ENCODE measurements at regions not wholly inside any gene's neighbourhood (a gene's known extent, or its start where the extent isn't known, plus 50 kb on each side); places are given as distances from the start of the nearest gene placed in this dataset.

DNA sequence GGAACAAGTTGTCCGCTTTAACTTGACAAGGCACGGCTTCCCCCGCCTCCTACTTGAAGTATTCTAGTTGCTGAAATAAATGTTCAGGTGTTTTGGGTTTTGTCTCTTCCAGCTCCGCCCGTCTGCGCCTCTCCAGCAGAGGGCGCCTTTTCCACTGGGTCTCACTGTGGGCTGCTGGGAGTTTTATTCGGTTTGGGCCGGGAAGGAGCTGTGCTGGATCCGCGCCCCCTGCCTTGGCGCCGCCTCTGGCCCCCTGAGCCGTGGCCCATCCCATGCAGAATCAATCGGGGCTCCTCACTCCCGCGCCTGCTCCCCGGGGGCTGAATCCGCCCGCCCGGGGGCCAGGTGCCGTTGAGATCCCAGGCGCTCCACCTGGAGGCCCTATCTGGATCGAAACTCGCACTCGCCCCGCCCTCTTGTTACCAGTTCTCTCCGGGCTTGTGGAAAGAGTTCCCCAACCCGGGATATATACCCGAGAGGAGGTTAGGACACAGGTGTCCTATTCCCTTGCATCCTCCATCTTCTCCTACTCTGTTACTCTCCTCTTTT is 51.0 kb upstream of the TCF21 start (continued):
- TF ChIP-seq ZBTB26 (tag by site-specific recombination; optimal IDR thresholded peaks at IDR 0.05) (peak; percentile 44), ZNF658 (tag by site-specific recombination; IDR thresholded peaks at IDR 0.05) (no peak), ZXDB (tag by site-specific recombination; IDR thresholded peaks at IDR 0.05) (peak; percentile 57), ZBTB21 (tag by site-specific recombination; IDR thresholded peaks at IDR 0.05) (no peak), MYNN (tag by site-specific recombination; IDR thresholded peaks at IDR 0.05; ENCODE audit: borderline replicate concordance) (no peak), ZNF785 (tag by site-specific recombination; IDR thresholded peaks at IDR 0.05) (no peak), PRDM4 (tag by site-specific recombination; IDR thresholded peaks at IDR 0.05) (no peak), ZNF169 (tag by site-specific recombination; IDR thresholded peaks at IDR 0.05) (no peak), KLF16 (tag by site-specific recombination; IDR thresholded peaks at IDR 0.05) (0 out of 2 replicates have a peak, but pooled peaks have one; percentile 29), ZNF140 (tag by site-specific recombination; IDR thresholded peaks at IDR 0.05) (no peak), ZNF114 (tag by site-specific recombination; IDR thresholded peaks at IDR 0.05) (no peak), ZBTB44 (tag by site-specific recombination; IDR thresholded peaks at IDR 0.05) (no peak), KLF17 (tag by site-specific recombination; IDR thresholded peaks at IDR 0.05) (no peak), ZNF626 (tag by site-specific recombination; IDR thresholded peaks at IDR 0.05) (no peak), HOXC10 (CRISPR knock-in tag; IDR thresholded peaks at IDR 0.05) (no peak), ZNF707 (tag by site-specific recombination; IDR thresholded peaks at IDR 0.05) (no peak), ZNF768 (tag by site-specific recombination; IDR thresholded peaks at IDR 0.05) (no peak), ZFHX2 (tag by site-specific recombination; conservative IDR thresholded peaks at IDR 0.05) (0 out of 2 replicates have a peak, but pooled peaks have one; percentile 9), SP3 (tag by site-specific recombination; IDR thresholded peaks at IDR 0.05) (peak; percentile 53), ZNF560 (tag by site-specific recombination; IDR thresholded peaks at IDR 0.05; ENCODE audit: borderline replicate concordance) (no peak), ZFP69B (tag by site-specific recombination; IDR thresholded peaks at IDR 0.05) (no peak), WT1 (tag by site-specific recombination; IDR thresholded peaks at IDR 0.05) (no peak), OVOL3 (tag by site-specific recombination; IDR thresholded peaks at IDR 0.05) (no peak), SCRT2 (tag by site-specific recombination; IDR thresholded peaks at IDR 0.05) (no peak), KLF10 (tag by site-specific recombination; IDR thresholded peaks at IDR 0.05) (no peak; the same call in 1 of the 2 replicates), ZFP37 (tag by site-specific recombination; IDR thresholded peaks at IDR 0.05) (0 out of 2 replicates have a peak, but pooled peaks have one; percentile 73), ZNF37A (tag by site-specific recombination; IDR thresholded peaks at IDR 0.05) (no peak), ZNF623 (tag by site-specific recombination; IDR thresholded peaks at IDR 0.05) (no peak), ZNF335 (tag by site-specific recombination; conservative IDR thresholded peaks at IDR 0.05) (peak; percentile 89)
- TF ChIP-seq, protein P1, sequence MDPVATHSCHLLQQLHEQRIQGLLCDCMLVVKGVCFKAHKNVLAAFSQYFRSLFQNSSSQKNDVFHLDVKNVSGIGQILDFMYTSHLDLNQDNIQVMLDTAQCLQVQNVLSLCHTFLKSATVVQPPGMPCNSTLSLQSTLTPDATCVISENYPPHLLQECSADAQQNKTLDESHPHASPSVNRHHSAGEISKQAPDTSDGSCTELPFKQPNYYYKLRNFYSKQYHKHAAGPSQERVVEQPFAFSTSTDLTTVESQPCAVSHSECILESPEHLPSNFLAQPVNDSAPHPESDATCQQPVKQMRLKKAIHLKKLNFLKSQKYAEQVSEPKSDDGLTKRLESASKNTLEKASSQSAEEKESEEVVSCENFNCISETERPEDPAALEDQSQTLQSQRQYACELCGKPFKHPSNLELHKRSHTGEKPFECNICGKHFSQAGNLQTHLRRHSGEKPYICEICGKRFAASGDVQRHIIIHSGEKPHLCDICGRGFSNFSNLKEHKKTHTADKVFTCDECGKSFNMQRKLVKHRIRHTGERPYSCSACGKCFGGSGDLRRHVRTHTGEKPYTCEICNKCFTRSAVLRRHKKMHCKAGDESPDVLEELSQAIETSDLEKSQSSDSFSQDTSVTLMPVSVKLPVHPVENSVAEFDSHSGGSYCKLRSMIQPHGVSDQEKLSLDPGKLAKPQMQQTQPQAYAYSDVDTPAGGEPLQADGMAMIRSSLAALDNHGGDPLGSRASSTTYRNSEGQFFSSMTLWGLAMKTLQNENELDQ (tag by site-specific recombination; IDR thresholded peaks at IDR 0.05; ENCODE audit: low read depth): no peak
- TF ChIP-seq, protein P2, sequence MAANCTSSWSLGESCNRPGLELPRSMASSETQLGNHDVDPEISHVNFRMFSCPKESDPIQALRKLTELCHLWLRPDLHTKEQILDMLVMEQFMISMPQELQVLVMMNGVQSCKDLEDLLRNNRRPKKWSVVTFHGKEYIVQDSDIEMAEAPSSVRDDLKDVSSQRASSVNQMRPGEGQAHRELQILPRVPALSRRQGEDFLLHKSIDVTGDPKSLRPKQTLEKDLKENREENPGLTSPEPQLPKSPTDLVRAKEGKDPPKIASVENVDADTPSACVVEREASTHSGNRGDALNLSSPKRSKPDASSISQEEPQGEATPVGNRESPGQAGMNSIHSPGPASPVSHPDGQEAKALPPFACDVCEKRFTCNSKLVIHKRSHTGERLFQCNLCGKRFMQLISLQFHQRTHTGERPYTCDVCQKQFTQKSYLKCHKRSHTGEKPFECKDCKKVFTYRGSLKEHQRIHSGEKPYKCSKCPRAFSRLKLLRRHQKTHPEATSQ (tag by site-specific recombination; IDR thresholded peaks at IDR 0.05): no peak

Data from HEK293 (cell line).